Ishikawa (cell line): ENCODE measurements at regions not wholly inside any gene's neighbourhood (a gene's known extent, or its start where the extent isn't known, plus 50 kb on each side); places are given as distances from the start of the nearest gene placed in this dataset.

Experiments
- CEBPB ChIP-seq: IDR thresholded peaks from 2 replicates; pipeline ENCODE4 v1.6.1; 2012
- CREB1 ChIP-seq: IDR thresholded peaks from 2 replicates; pipeline ENCODE4 v1.6.1; 2012; ENCODE audit warnings: low read depth
- EGR1 ChIP-seq: IDR thresholded peaks from 2 replicates; pipeline ENCODE4 v1.6.1; 2012
- EP300 ChIP-seq: IDR thresholded peaks from 2 replicates; pipeline ENCODE4 v1.6.1; 2012; ENCODE audit warnings: borderline replicate concordance
- FOXM1 ChIP-seq: IDR thresholded peaks from 2 replicates; pipeline ENCODE4 v1.6.1; 2012; ENCODE audit warnings: low read depth, borderline replicate concordance
- MAX ChIP-seq: IDR thresholded peaks from 2 replicates; pipeline ENCODE4 v1.6.1; 2012
- NFIC ChIP-seq: IDR thresholded peaks from 2 replicates; pipeline ENCODE4 v1.6.1; 2012
- RAD21 ChIP-seq: IDR thresholded peaks from 2 replicates; pipeline ENCODE4 v1.6.1; 2012; ENCODE audit warnings: low read depth
- REST ChIP-seq: IDR thresholded peaks from 2 replicates; pipeline ENCODE4 v1.6.1; 2012; ENCODE audit warnings: low read depth, mild to moderate bottlenecking
- TAF1 ChIP-seq: IDR thresholded peaks from 2 replicates; pipeline ENCODE4 v1.6.1; 2012; ENCODE audit warnings: low read depth, mild to moderate bottlenecking
- TCF12 ChIP-seq: IDR thresholded peaks from 2 replicates; pipeline ENCODE4 v1.6.1; 2012; ENCODE audit warnings: low read depth
- TEAD4 ChIP-seq: IDR thresholded peaks from 2 replicates; pipeline ENCODE4 v1.6.1; 2012
- USF1 ChIP-seq: IDR thresholded peaks from 2 replicates; pipeline ENCODE4 v1.6.1; 2012
- YY1 ChIP-seq: IDR thresholded peaks from 2 replicates; pipeline ENCODE4 v1.6.1; 2012; ENCODE audit warnings: low read depth
- ZBTB7A ChIP-seq: IDR thresholded peaks from 2 replicates; pipeline ENCODE4 v1.6.1; 2012; ENCODE audit warnings: low read depth

- TF ChIP-seq USF1 = no peak
- TF ChIP-seq FOXM1 = no peak
- no peak for TF ChIP-seq MAX
- TF ChIP-seq EP300 = no peak
These were observed 67.4 kb downstream of the PLK2 start for GRCh38 chr5:58392496-58392895.

- TF ChIP-seq RAD21 = no peak
- TF ChIP-seq TCF12 = no peak
- TF ChIP-seq MAX = no peak
- no peak for TF ChIP-seq USF1
- TF ChIP-seq ZBTB7A = no peak
- TF ChIP-seq EGR1 = no peak
- no peak for TF ChIP-seq TEAD4
- TF ChIP-seq CREB1 = no peak
- TF ChIP-seq TAF1 = no peak
- TF ChIP-seq REST = no peak
- no peak for TF ChIP-seq EP300
- no peak for TF ChIP-seq NFIC
These were observed 76.4 kb downstream of the PLK2 start for GRCh38 chr5:58383448-58383847.

GRCh38 chr5:58382131-58382534 lies 77.8 kb downstream of the PLK2 start:
- no peak for TF ChIP-seq MAX
- no peak for TF ChIP-seq USF1
- TF ChIP-seq ZBTB7A = no peak
- TF ChIP-seq EGR1 = no peak
- TF ChIP-seq FOXM1 = no peak
- no peak for TF ChIP-seq NFIC
- TF ChIP-seq CREB1 = no peak
- no peak for TF ChIP-seq EP300
- TF ChIP-seq TEAD4 = no peak
- TF ChIP-seq TCF12 = no peak
- no peak for TF ChIP-seq RAD21
- no peak for TF ChIP-seq TAF1
- no peak for TF ChIP-seq YY1
- no peak for TF ChIP-seq REST
- no peak for TF ChIP-seq CEBPB

GRCh38 chr5:58381566-58381965 lies 78.3 kb downstream of the PLK2 start:
- TF ChIP-seq RAD21 (no peak), EGR1 (no peak), YY1 (no peak), REST (no peak), NFIC (no peak), EP300 (no peak), TAF1 (no peak)

GRCh38 chr5:58380655-58381054 lies 79.2 kb downstream of the PLK2 start:
- TF ChIP-seq USF1 = no peak
- TF ChIP-seq CEBPB = no peak
- no peak for TF ChIP-seq FOXM1
- no peak for TF ChIP-seq TAF1
- TF ChIP-seq RAD21 = no peak
- no peak for TF ChIP-seq TEAD4
- TF ChIP-seq TCF12 = no peak
- no peak for TF ChIP-seq CREB1
- no peak for TF ChIP-seq NFIC
- no peak for TF ChIP-seq ZBTB7A
- no peak for TF ChIP-seq EGR1
- TF ChIP-seq YY1 = no peak
- TF ChIP-seq MAX = no peak
- no peak for TF ChIP-seq EP300
- TF ChIP-seq REST = no peak
